ENCODE measurements at regions not wholly inside any gene's neighbourhood (a gene's known extent, or its start where the extent isn't known, plus 50 kb on each side); places are given as distances from the start of the nearest gene placed in this dataset.

- Histone ChIP-seq H3K79me2 (ENCODE audit: insufficient read depth, low read length) (no peaks in the 10 kb centered on the region), H3K9me3 (ENCODE audit: insufficient read depth, low read depth, low read length) (no peaks in the 10 kb centered on the region)
These were observed 384.2 kb downstream of the TYW1 start for GRCh38 chr7:67380858-67381257.

GRCh38 chr7:67387851-67388250, 391.2 kb downstream of the TYW1 start:
- H3K79me2 ChIP-seq (ENCODE audit: insufficient read depth, low read length), result no peaks in the 10 kb centered on the region
- no peaks in the 10 kb centered on the region for H3K27me3 ChIP-seq (ENCODE audit: insufficient read depth, low read length, poor library complexity, severe bottlenecking)
- no peaks in the 10 kb centered on the region for H3K36me3 ChIP-seq (ENCODE audit: insufficient read depth, low read length)
- no peaks in the 10 kb centered on the region for H3K9me2 ChIP-seq (replicated peaks; ENCODE audit: low read depth, low read length)
- TF ChIP-seq EZH2phosphoT487 (IDR thresholded peaks at IDR 0.05; ENCODE audit: borderline replicate concordance) (no peak), CTCF (conservative IDR thresholded peaks at IDR 0.05; ENCODE audit: low read length) (no peak)
- H3K4me2 ChIP-seq (ENCODE audit: low read depth, low read length, poor library complexity, severe bottlenecking), result no peak overlapping the region
- no peak overlapping the region for H3K9ac ChIP-seq (ENCODE audit: low read depth, low read length, poor library complexity, severe bottlenecking)
- H3F3A ChIP-seq (ENCODE audit: low read depth), result no peaks in the 10 kb centered on the region
- no peak overlapping the region for H3K4me3 ChIP-seq (ENCODE audit: low read length, poor library complexity, severe bottlenecking)
- peaks cover 3% of the 10 kb centered on the region; the same call in 1 of the 2 replicates for H3K9me3 ChIP-seq (ENCODE audit: insufficient read depth, low read depth, low read length)
- H4K20me1 ChIP-seq (ENCODE audit: insufficient read depth, low read length, poor library complexity, severe bottlenecking), result no peaks in the 10 kb centered on the region
- H3K4me1 ChIP-seq (ENCODE audit: insufficient read depth, low read length, poor library complexity, severe bottlenecking), result no peaks in the 10 kb centered on the region
- H2AFZ ChIP-seq (ENCODE audit: low read length), result no peak overlapping the region

More at GRCh38 chr7:67380858-67381257, 384.2 kb downstream of the TYW1 start:
- no peaks in the 10 kb centered on the region for H3K9me2 ChIP-seq (replicated peaks; ENCODE audit: low read depth, low read length)
- no peaks in the 10 kb centered on the region for H3K27me3 ChIP-seq (ENCODE audit: insufficient read depth, low read length, poor library complexity, severe bottlenecking)
- H3K4me2 ChIP-seq (ENCODE audit: low read depth, low read length, poor library complexity, severe bottlenecking), result no peak overlapping the region
- H3K36me3 ChIP-seq (ENCODE audit: insufficient read depth, low read length), result no peaks in the 10 kb centered on the region
- no peak overlapping the region for H3K4me3 ChIP-seq (ENCODE audit: low read length, poor library complexity, severe bottlenecking)
- H3K9ac ChIP-seq (ENCODE audit: low read depth, low read length, poor library complexity, severe bottlenecking), result no peak overlapping the region
- no peaks in the 10 kb centered on the region for H3K4me1 ChIP-seq (ENCODE audit: insufficient read depth, low read length, poor library complexity, severe bottlenecking)
- no peaks in the 10 kb centered on the region for H4K20me1 ChIP-seq (ENCODE audit: insufficient read depth, low read length, poor library complexity, severe bottlenecking)
- H3F3A ChIP-seq (ENCODE audit: low read depth), result no peaks in the 10 kb centered on the region
- no peak overlapping the region for H2AFZ ChIP-seq (ENCODE audit: low read length)
- no peak for TF ChIP-seq CTCF (conservative IDR thresholded peaks at IDR 0.05; ENCODE audit: low read length)
- no peak for TF ChIP-seq EZH2phosphoT487 (IDR thresholded peaks at IDR 0.05; ENCODE audit: borderline replicate concordance)

- Histone ChIP-seq H2AFZ (ENCODE audit: low read length) (no peak overlapping the region), H4K20me1 (ENCODE audit: insufficient read depth, low read length, poor library complexity, severe bottlenecking) (no peaks in the 10 kb centered on the region), H3K79me2 (ENCODE audit: insufficient read depth, low read length) (no peaks in the 10 kb centered on the region), H3K9me2 (replicated peaks; ENCODE audit: low read depth, low read length) (no peaks in the 10 kb centered on the region), H3K9me3 (ENCODE audit: insufficient read depth, low read depth, low read length) (peaks cover 3% of the 10 kb centered on the region; the same call in 1 of the 2 replicates), H3K4me1 (ENCODE audit: insufficient read depth, low read length, poor library complexity, severe bottlenecking) (no peaks in the 10 kb centered on the region), H3K4me3 (ENCODE audit: low read length, poor library complexity, severe bottlenecking) (no peak overlapping the region), H3F3A (ENCODE audit: low read depth) (no peaks in the 10 kb centered on the region), H3K4me2 (ENCODE audit: low read depth, low read length, poor library complexity, severe bottlenecking) (no peak overlapping the region), H3K27me3 (ENCODE audit: insufficient read depth, low read length, poor library complexity, severe bottlenecking) (no peaks in the 10 kb centered on the region), H3K9ac (ENCODE audit: low read depth, low read length, poor library complexity, severe bottlenecking) (no peak overlapping the region), H3K36me3 (ENCODE audit: insufficient read depth, low read length) (no peaks in the 10 kb centered on the region)
- TF ChIP-seq CTCF (conservative IDR thresholded peaks at IDR 0.05; ENCODE audit: low read length) (no peak), EZH2phosphoT487 (IDR thresholded peaks at IDR 0.05; ENCODE audit: borderline replicate concordance) (no peak)
These were observed 394.5 kb downstream of the TYW1 start for GRCh38 chr7:67391168-67391567.
